Fibroblast of mammary gland (primary cell): ENCODE measurements at regions not wholly inside any gene's neighbourhood (a gene's known extent, or its start where the extent isn't known, plus 50 kb on each side); places are given as distances from the start of the nearest gene placed in this dataset.

Experiments used
- DNase-seq: peaks from one replicate; pipeline ENCODE4 v3.0.0-alpha.2; 2010; ENCODE audit warnings: low read depth
- H3K4me3 ChIP-seq: 2 replicates; pipeline ENCODE4 v1.5.1; 2011; ENCODE audit warnings: low read depth, mild to moderate bottlenecking, low read length, moderate library complexity; ENCODE audit not compliant: control insufficient read depth
- TF ChIP-seq, protein P1 (sequence below): conservative IDR thresholded peaks from 2 replicates; pipeline ENCODE4 v1.5.1; 2011; ENCODE audit warnings: low read depth, low read length, inconsistent platforms; ENCODE audit not compliant: control insufficient read depth, insufficient read depth

GRCh38 chr4:34039766-34040165 lies 2204.5 kb downstream of the ARAP2 start:
- TF ChIP-seq, protein P1, sequence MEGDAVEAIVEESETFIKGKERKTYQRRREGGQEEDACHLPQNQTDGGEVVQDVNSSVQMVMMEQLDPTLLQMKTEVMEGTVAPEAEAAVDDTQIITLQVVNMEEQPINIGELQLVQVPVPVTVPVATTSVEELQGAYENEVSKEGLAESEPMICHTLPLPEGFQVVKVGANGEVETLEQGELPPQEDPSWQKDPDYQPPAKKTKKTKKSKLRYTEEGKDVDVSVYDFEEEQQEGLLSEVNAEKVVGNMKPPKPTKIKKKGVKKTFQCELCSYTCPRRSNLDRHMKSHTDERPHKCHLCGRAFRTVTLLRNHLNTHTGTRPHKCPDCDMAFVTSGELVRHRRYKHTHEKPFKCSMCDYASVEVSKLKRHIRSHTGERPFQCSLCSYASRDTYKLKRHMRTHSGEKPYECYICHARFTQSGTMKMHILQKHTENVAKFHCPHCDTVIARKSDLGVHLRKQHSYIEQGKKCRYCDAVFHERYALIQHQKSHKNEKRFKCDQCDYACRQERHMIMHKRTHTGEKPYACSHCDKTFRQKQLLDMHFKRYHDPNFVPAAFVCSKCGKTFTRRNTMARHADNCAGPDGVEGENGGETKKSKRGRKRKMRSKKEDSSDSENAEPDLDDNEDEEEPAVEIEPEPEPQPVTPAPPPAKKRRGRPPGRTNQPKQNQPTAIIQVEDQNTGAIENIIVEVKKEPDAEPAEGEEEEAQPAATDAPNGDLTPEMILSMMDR, result no peak
- DNase-seq, result no peak
- H3K4me3 ChIP-seq, result no peak overlapping the region

- H3K4me3 ChIP-seq, result no peak overlapping the region
- DNase-seq, result peak; percentile 12
- TF ChIP-seq, protein P1, result no peak
Measured at GRCh38 chr4:34043131-34043530, 2201.2 kb downstream of the ARAP2 start.

- TF ChIP-seq, protein P1, result no peak
- no peak overlapping the region for H3K4me3 ChIP-seq
- peak; percentile 82 for DNase-seq
Measured at GRCh38 chr4:34046580-34046979, 2197.7 kb downstream of the ARAP2 start.

DNA sequence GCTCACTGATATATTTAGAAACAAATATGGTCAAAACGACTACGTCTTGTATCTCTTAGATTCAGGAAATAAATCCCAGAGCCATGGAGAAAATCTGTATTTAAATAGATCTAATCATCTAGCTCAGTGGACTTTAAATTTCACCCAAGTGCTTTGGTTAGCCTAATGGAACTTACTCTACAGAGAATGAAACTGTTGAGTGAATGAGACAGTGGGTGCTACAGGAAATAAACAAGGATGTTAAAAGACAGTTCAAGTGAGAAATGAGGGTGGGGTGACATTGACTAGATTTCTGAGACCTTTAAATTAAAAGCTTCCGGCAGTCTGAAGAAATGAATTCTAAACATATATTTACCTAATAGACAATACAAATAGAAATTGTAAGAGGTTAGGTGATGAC lies 2197.0 kb downstream of the ARAP2 start:
- DNase-seq, result no peak
- TF ChIP-seq, protein P1, result no peak
- no peak overlapping the region for H3K4me3 ChIP-seq

GRCh38 chr4:34066126-34066525 lies 2178.2 kb downstream of the ARAP2 start:
- no peak for DNase-seq
- no peak overlapping the region for H3K4me3 ChIP-seq
- TF ChIP-seq, protein P1, result no peak

GRCh38 chr4:34091451-34091850 lies 2152.9 kb downstream of the ARAP2 start:
- no peak overlapping the region for H3K4me3 ChIP-seq
- DNase-seq, result peak; percentile 53
- TF ChIP-seq, protein P1, result no peak

DNA sequence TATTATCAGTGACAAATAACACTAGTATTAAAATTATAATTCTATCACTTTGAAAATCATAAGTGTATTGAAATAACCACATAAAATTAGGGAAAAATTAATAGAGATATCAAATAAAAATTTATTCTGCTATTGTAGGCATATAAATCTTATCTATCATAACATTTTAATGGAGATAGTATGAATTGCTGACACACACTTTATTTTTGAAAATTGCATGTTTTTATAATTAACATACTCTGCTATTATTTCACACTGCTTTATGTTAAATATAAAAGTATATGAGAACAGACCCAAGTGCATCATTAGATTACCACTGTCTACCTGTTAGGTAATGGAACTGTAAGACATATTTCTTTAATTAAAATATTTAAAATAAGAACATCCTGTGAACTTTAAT lies 2150.2 kb downstream of the ARAP2 start:
- TF ChIP-seq, protein P1, result no peak
- DNase-seq, result no peak
- H3K4me3 ChIP-seq, result no peak overlapping the region
